ENCODE measurements at regions not wholly inside any gene's neighbourhood (a gene's known extent, or its start where the extent isn't known, plus 50 kb on each side); places are given as distances from the start of the nearest gene placed in this dataset.

DNA sequence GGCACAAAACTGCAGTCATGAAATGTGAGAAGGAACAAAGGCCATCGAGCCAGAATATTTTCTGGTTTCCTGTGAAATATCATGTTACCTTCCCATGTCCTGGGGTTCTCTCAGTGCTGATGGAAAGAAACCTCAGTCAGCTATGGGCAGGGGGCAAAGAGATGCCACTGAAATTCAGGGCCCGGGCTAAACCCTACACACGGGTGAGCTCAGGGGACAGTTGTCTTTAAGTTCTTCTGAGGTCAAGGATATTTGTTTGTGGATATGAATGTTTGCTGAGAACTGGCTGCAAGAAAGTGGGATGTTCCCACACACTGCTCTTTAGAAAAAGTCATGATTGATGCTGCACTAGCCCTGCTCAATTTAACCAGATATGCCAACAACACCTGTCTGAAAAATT lies 187.2 kb downstream of the MEX3B start:
- TF ChIP-seq, protein P1, sequence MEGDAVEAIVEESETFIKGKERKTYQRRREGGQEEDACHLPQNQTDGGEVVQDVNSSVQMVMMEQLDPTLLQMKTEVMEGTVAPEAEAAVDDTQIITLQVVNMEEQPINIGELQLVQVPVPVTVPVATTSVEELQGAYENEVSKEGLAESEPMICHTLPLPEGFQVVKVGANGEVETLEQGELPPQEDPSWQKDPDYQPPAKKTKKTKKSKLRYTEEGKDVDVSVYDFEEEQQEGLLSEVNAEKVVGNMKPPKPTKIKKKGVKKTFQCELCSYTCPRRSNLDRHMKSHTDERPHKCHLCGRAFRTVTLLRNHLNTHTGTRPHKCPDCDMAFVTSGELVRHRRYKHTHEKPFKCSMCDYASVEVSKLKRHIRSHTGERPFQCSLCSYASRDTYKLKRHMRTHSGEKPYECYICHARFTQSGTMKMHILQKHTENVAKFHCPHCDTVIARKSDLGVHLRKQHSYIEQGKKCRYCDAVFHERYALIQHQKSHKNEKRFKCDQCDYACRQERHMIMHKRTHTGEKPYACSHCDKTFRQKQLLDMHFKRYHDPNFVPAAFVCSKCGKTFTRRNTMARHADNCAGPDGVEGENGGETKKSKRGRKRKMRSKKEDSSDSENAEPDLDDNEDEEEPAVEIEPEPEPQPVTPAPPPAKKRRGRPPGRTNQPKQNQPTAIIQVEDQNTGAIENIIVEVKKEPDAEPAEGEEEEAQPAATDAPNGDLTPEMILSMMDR (IDR thresholded peaks at IDR 0.05) = no peak
- TF ChIP-seq EP300 (IDR thresholded peaks at IDR 0.05; ENCODE audit: low read depth) = no peak
- no peak for TF ChIP-seq POLR2A (IDR thresholded peaks at IDR 0.05)
- no peak for TF ChIP-seq POLR2AphosphoS5 (IDR thresholded peaks at IDR 0.05)
- Histone ChIP-seq H3K9me3 (no peaks in the 10 kb centered on the region), H3K4me3 (no peak overlapping the region), H3K4me1 (no peaks in the 10 kb centered on the region), H3K27me3 (no peaks in the 10 kb centered on the region), H3K36me3 (no peaks in the 10 kb centered on the region), H3K27ac (no peak overlapping the region)
- in situ Hi-C loops (cut with MboI; ENCODE audit: low pct_ligation_motif_present in 1 of 4, low pct_unique_long_range_greater_than_20kb in 1 of 4, low sequenced_read_pairs in 3 of 4) = no loop called here
- intact Hi-C loops (cut with DNase I; ENCODE audit: low total_unique reads) = no loop called here
- no peak for DNase-seq
- 60 to 85% methylated on average over 1 to 3 of the region's 3 CpGs for WGBS, 2 donors (ENCODE audit: low coverage in 1 of 2)

DNA sequence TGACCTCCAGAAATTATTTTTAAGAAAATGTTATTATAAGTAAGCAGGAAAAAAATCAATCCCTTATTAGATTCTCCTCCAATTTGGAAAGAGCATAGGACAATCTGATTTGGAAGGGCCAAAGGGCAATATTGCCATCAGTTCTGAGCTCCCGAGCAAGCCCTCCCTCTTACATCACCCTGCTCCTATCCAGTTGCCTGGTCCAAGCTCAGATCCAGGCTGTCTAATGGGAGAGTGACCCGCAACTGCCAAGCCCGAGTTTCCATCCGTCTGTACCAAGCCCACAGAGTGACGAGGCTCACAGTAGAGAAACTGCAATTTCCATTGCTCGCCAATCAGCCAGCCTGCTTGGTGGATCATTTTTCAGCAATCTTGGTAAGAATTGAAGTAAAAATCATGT lies 187.7 kb downstream of the MEX3B start:
- H3K27me3 ChIP-seq = no peaks in the 10 kb centered on the region
- intact Hi-C loops (cut with DNase I; ENCODE audit: low total_unique reads) (no loop called here), in situ Hi-C loops (cut with MboI; ENCODE audit: low pct_ligation_motif_present in 1 of 4, low pct_unique_long_range_greater_than_20kb in 1 of 4, low sequenced_read_pairs in 3 of 4) (no loop called here)
- no peaks in the 10 kb centered on the region for H3K9me3 ChIP-seq
- TF ChIP-seq POLR2AphosphoS5 (IDR thresholded peaks at IDR 0.05) (no peak), EP300 (IDR thresholded peaks at IDR 0.05; ENCODE audit: low read depth) (no peak), POLR2A (IDR thresholded peaks at IDR 0.05) (no peak)
- TF ChIP-seq, protein P1 (IDR thresholded peaks at IDR 0.05) = no peak
- no peaks in the 10 kb centered on the region for H3K4me1 ChIP-seq
- H3K4me3 ChIP-seq = no peak overlapping the region
- no peaks in the 10 kb centered on the region for H3K36me3 ChIP-seq
- no peak for DNase-seq
- H3K27ac ChIP-seq = no peak overlapping the region
- 93% methylated on average over 6 of the region's 6 CpGs; no CpG with 5 or more reads in 1 of the 2 donors for WGBS, 2 donors (ENCODE audit: low coverage in 1 of 2)

DNA sequence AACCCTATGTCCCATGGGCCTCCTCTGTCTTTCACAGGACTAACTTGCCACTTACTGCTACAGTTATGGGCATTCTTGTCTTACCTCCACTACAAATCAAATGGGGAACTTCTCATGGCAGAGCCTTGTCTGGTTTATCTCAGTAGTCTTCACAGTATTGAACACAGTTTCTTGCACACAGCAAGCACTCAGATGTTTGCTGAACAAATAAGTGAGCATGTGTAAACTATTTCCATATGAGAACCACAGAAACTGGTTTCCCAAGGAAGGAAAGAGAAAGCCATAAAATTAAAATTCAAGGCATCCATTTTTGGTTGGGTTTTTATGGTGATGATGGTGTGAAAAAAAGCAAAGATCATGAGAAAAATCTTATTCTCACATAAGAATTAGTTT lies 189.2 kb downstream of the MEX3B start:
- in situ Hi-C loops (cut with MboI; ENCODE audit: low pct_ligation_motif_present in 1 of 4, low pct_unique_long_range_greater_than_20kb in 1 of 4, low sequenced_read_pairs in 3 of 4) (no loop called here), intact Hi-C loops (cut with DNase I; ENCODE audit: low total_unique reads) (no loop called here)
- TF ChIP-seq, protein P1 (IDR thresholded peaks at IDR 0.05) = no peak
- no peak for TF ChIP-seq POLR2AphosphoS5 (IDR thresholded peaks at IDR 0.05)
- no peak for TF ChIP-seq POLR2A (IDR thresholded peaks at IDR 0.05)
- no peak for TF ChIP-seq EP300 (IDR thresholded peaks at IDR 0.05; ENCODE audit: low read depth)
- H3K27me3 ChIP-seq = no peaks in the 10 kb centered on the region
- no peaks in the 10 kb centered on the region for H3K36me3 ChIP-seq
- no peaks in the 10 kb centered on the region for H3K9me3 ChIP-seq
- no peak for DNase-seq
- H3K27ac ChIP-seq = no peak overlapping the region
- no peaks in the 10 kb centered on the region for H3K4me1 ChIP-seq
- H3K4me3 ChIP-seq = no peak overlapping the region

DNA sequence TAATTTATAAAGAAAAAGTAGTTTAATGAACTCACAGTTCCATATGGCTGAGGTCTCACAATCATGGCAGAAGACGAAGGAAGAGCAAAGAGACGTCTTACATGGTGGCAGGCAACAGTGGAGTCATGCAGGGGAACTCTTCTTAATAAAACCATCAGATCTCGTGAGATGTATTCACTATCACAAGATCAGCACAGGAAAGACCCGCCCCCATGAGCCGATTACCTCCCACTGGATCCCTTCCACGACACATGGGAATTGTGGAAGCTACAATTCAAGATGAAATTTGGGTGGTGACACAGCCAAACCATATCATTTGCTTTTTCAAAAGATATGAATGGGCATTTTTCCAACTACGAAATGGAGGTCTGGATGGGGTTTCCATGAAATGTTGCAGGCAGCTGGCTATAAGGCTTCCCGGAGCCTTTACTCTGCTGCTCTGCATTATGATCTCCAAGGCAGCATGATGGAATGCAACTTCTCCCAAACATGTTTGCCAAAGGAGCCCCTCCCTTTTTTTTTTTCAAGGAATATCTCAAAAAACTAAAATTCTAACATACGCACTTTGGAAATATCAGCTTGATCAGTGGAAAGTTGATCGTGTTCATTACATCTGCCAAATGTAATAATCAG lies 189.7 kb downstream of the MEX3B start:
- in situ Hi-C loops (cut with MboI; ENCODE audit: low pct_ligation_motif_present in 1 of 4, low pct_unique_long_range_greater_than_20kb in 1 of 4, low sequenced_read_pairs in 3 of 4) = no loop called here
- 84 to 86% methylated on average over 6 to 10 of the region's 10 CpGs for WGBS, 2 donors (ENCODE audit: low coverage in 1 of 2)
- H3K9me3 ChIP-seq = no peaks in the 10 kb centered on the region
- H3K36me3 ChIP-seq = no peaks in the 10 kb centered on the region
- no peak overlapping the region for H3K27ac ChIP-seq
- H3K27me3 ChIP-seq = no peaks in the 10 kb centered on the region
- no peak overlapping the region for H3K4me3 ChIP-seq
- intact Hi-C loops (cut with DNase I; ENCODE audit: low total_unique reads) = no loop called here
- no peak for DNase-seq
- TF ChIP-seq POLR2A (IDR thresholded peaks at IDR 0.05) (no peak), POLR2AphosphoS5 (IDR thresholded peaks at IDR 0.05) (no peak), EP300 (IDR thresholded peaks at IDR 0.05; ENCODE audit: low read depth) (no peak)
- TF ChIP-seq, protein P1 (IDR thresholded peaks at IDR 0.05) = no peak
- no peaks in the 10 kb centered on the region for H3K4me1 ChIP-seq

Data from transverse colon (tissue), 4 donors.